Activated CD8-positive, alpha-beta memory T cell treated with anti-CD3 and anti-CD28 coated beads, Interleukin-2, amount 10 ng/mL, durations not matched to agents 7 days and 5 days (primary cell): ENCODE measurements at regions not wholly inside any gene's neighbourhood (a gene's known extent, or its start where the extent isn't known, plus 50 kb on each side); places are given as distances from the start of the nearest gene placed in this dataset.
A peak's percentile ranks its signal among the peaks of the same experiment; 100 is the strongest.

ENCODE experiments used
- ATAC-seq: fragments of 150-1000 bp; cut with Tn5 transposase; one replicate; pipeline ENCODE4 v1.10.0; 2021; ENCODE audit warnings: moderate library complexity
- CTCF ChIA-PET: fragments of 350-600 bp; sonication (Branson Sonifier 250); formaldehyde crosslinking; loops from one replicate; lab custom pipeline; 2021; ENCODE audit warnings: antibody characterized with exemption; lab: Charles Lee
- DNase-seq: peaks from one replicate; pipeline ENCODE4 v3.0.0-alpha.2; 2020
- H3K27ac Mint-ChIP-seq: one replicate; pipeline ENCODE4 v1.8.0; 2021; ENCODE audit warnings: mild to moderate bottlenecking, mixed read lengths
- H3K27me3 Mint-ChIP-seq: one replicate; pipeline ENCODE4 v1.8.0; 2021; ENCODE audit warnings: mixed read lengths
- H3K36me3 Mint-ChIP-seq: one replicate; pipeline ENCODE4 v1.8.0; 2021; ENCODE audit warnings: mild to moderate bottlenecking, mixed read lengths
- H3K4me1 Mint-ChIP-seq: one replicate; pipeline ENCODE4 v1.8.0; 2021; ENCODE audit warnings: mixed read lengths
- H3K4me3 Mint-ChIP-seq: one replicate; pipeline ENCODE4 v1.8.0; 2021; ENCODE audit warnings: mild to moderate bottlenecking, moderate library complexity, mixed read lengths
- H3K9me3 Mint-ChIP-seq: one replicate; pipeline ENCODE4 v1.8.0; 2022; ENCODE audit warnings: low read depth, mixed read lengths

- DNase-seq, result no peak
- no peak for ATAC-seq
- no peak overlapping the region for H3K27ac Mint-ChIP-seq
- no peaks in the 10 kb centered on the region for H3K27me3 Mint-ChIP-seq
- H3K36me3 Mint-ChIP-seq, result no peaks in the 10 kb centered on the region
- peaks cover 8% of the 10 kb centered on the region for H3K9me3 Mint-ChIP-seq
- H3K4me1 Mint-ChIP-seq, result peaks cover 2% of the 10 kb centered on the region
- H3K4me3 Mint-ChIP-seq, result peak overlapping the region; percentile 51
- CTCF ChIA-PET, result no interaction called here
Measured at GRCh38 chr5:117888688-117889087, 1099.7 kb downstream of the DTWD2 start.

GRCh38 chr5:117881426-117882230 lies 1106.7 kb downstream of the DTWD2 start:
- no peak overlapping the region for H3K4me3 Mint-ChIP-seq
- no peaks in the 10 kb centered on the region for H3K36me3 Mint-ChIP-seq
- DNase-seq (no peak), ATAC-seq (no peak)
- H3K27ac Mint-ChIP-seq, result no peak overlapping the region
- CTCF ChIA-PET, result no interaction called here
- H3K4me1 Mint-ChIP-seq, result no peaks in the 10 kb centered on the region
- H3K27me3 Mint-ChIP-seq, result no peaks in the 10 kb centered on the region
- peaks cover 8% of the 10 kb centered on the region for H3K9me3 Mint-ChIP-seq

- no peaks in the 10 kb centered on the region for H3K4me1 Mint-ChIP-seq
- no peaks in the 10 kb centered on the region for H3K27me3 Mint-ChIP-seq
- CTCF ChIA-PET, result no interaction called here
Measured at GRCh38 chr5:117880932-117881331, 1107.4 kb downstream of the DTWD2 start.

GRCh38 chr5:117877731-117878130 lies 1110.6 kb downstream of the DTWD2 start:
- H3K27me3 Mint-ChIP-seq, result no peaks in the 10 kb centered on the region
- DNase-seq, result no peak
- H3K4me3 Mint-ChIP-seq, result no peak overlapping the region
- no peaks in the 10 kb centered on the region for H3K9me3 Mint-ChIP-seq
- CTCF ChIA-PET, result no interaction called here
- H3K36me3 Mint-ChIP-seq, result no peaks in the 10 kb centered on the region
- H3K27ac Mint-ChIP-seq, result no peak overlapping the region
- no peaks in the 10 kb centered on the region for H3K4me1 Mint-ChIP-seq
- no peak for ATAC-seq

More at GRCh38 chr5:117880932-117881331, 1107.4 kb downstream of the DTWD2 start:
- DNase-seq, result no peak
- Mint-ChIP-seq H3K4me3 (no peak overlapping the region), H3K27ac (no peak overlapping the region), H3K9me3 (peaks cover 8% of the 10 kb centered on the region), H3K36me3 (no peaks in the 10 kb centered on the region)
- no peak for ATAC-seq

GRCh38 chr5:117872798-117873368 lies 1115.5 kb downstream of the DTWD2 start:
- Mint-ChIP-seq H3K4me3 (no peak overlapping the region), H3K9me3 (no peaks in the 10 kb centered on the region), H3K4me1 (no peaks in the 10 kb centered on the region), H3K36me3 (no peaks in the 10 kb centered on the region), H3K27me3 (no peaks in the 10 kb centered on the region), H3K27ac (no peak overlapping the region)
- CTCF ChIA-PET, result no interaction called here
- ATAC-seq (no peak), DNase-seq (no peak)

- CTCF ChIA-PET, result no interaction called here
- no peak for ATAC-seq
Measured at GRCh38 chr5:117869596-117869995, 1118.8 kb downstream of the DTWD2 start.

GRCh38 chr5:117863586-117864296 lies 1124.6 kb downstream of the DTWD2 start:
- ATAC-seq (no peak), DNase-seq (no peak)
- Mint-ChIP-seq H3K27ac (no peak overlapping the region), H3K4me1 (no peaks in the 10 kb centered on the region), H3K27me3 (no peaks in the 10 kb centered on the region), H3K4me3 (no peak overlapping the region), H3K36me3 (no peaks in the 10 kb centered on the region), H3K9me3 (peaks cover 3% of the 10 kb centered on the region)
- CTCF ChIA-PET, result no interaction called here

More at GRCh38 chr5:117869596-117869995, 1118.8 kb downstream of the DTWD2 start:
- no peak for DNase-seq
- Mint-ChIP-seq H3K36me3 (no peaks in the 10 kb centered on the region), H3K4me1 (no peaks in the 10 kb centered on the region), H3K9me3 (peaks cover 3% of the 10 kb centered on the region), H3K27me3 (no peaks in the 10 kb centered on the region), H3K27ac (no peak overlapping the region), H3K4me3 (no peak overlapping the region)

- Mint-ChIP-seq H3K27ac (no peak overlapping the region), H3K9me3 (peaks cover 17% of the 10 kb centered on the region)
- CTCF ChIA-PET, result no interaction called here
Measured at GRCh38 chr5:117860550-117860949, 1127.8 kb downstream of the DTWD2 start.

GRCh38 chr5:117859176-117859575 lies 1129.2 kb downstream of the DTWD2 start:
- Mint-ChIP-seq H3K27ac (no peak overlapping the region), H3K36me3 (no peaks in the 10 kb centered on the region), H3K4me3 (no peak overlapping the region), H3K4me1 (no peaks in the 10 kb centered on the region), H3K27me3 (no peaks in the 10 kb centered on the region), H3K9me3 (peaks cover 19% of the 10 kb centered on the region)
- DNase-seq (no peak), ATAC-seq (no peak)
- CTCF ChIA-PET, result no interaction called here

More at GRCh38 chr5:117860550-117860949, 1127.8 kb downstream of the DTWD2 start:
- ATAC-seq (no peak), DNase-seq (no peak)
- no peaks in the 10 kb centered on the region for H3K4me1 Mint-ChIP-seq
- no peaks in the 10 kb centered on the region for H3K27me3 Mint-ChIP-seq
- H3K36me3 Mint-ChIP-seq, result no peaks in the 10 kb centered on the region
- no peak overlapping the region for H3K4me3 Mint-ChIP-seq

GRCh38 chr5:117856713-117857112 lies 1131.6 kb downstream of the DTWD2 start:
- H3K4me1 Mint-ChIP-seq, result no peaks in the 10 kb centered on the region
- H3K27me3 Mint-ChIP-seq, result no peaks in the 10 kb centered on the region
- CTCF ChIA-PET, result no interaction called here
- peaks cover 21% of the 10 kb centered on the region for H3K9me3 Mint-ChIP-seq
- no peak overlapping the region for H3K4me3 Mint-ChIP-seq
- no peak for DNase-seq
- H3K27ac Mint-ChIP-seq, result no peak overlapping the region
- H3K36me3 Mint-ChIP-seq, result no peaks in the 10 kb centered on the region
- no peak for ATAC-seq

GRCh38 chr5:117837786-117838185 lies 1150.6 kb downstream of the DTWD2 start:
- CTCF ChIA-PET, result no interaction called here
- Mint-ChIP-seq H3K27me3 (no peaks in the 10 kb centered on the region), H3K4me1 (no peaks in the 10 kb centered on the region), H3K36me3 (no peaks in the 10 kb centered on the region), H3K27ac (no peak overlapping the region), H3K9me3 (peaks cover 7% of the 10 kb centered on the region), H3K4me3 (no peak overlapping the region)
- no peak for DNase-seq
- no peak for ATAC-seq

GRCh38 chr5:117833691-117834090 lies 1154.7 kb downstream of the DTWD2 start:
- CTCF ChIA-PET, result no interaction called here
- DNase-seq (no peak), ATAC-seq (no peak)
- Mint-ChIP-seq H3K9me3 (peaks cover 6% of the 10 kb centered on the region), H3K36me3 (no peaks in the 10 kb centered on the region), H3K27me3 (no peaks in the 10 kb centered on the region), H3K27ac (no peak overlapping the region), H3K4me1 (no peaks in the 10 kb centered on the region), H3K4me3 (no peak overlapping the region)

GRCh38 chr5:117829646-117830045 lies 1158.7 kb downstream of the DTWD2 start:
- no peak for ATAC-seq

GRCh38 chr5:117813850-117814249 lies 1174.5 kb downstream of the DTWD2 start:
- H3K27ac Mint-ChIP-seq, result no peak overlapping the region
- no peaks in the 10 kb centered on the region for H3K27me3 Mint-ChIP-seq
- no peaks in the 10 kb centered on the region for H3K4me1 Mint-ChIP-seq
- CTCF ChIA-PET, result no interaction called here
- H3K36me3 Mint-ChIP-seq, result no peaks in the 10 kb centered on the region
- H3K4me3 Mint-ChIP-seq, result no peak overlapping the region
- no peak for DNase-seq
- H3K9me3 Mint-ChIP-seq, result peaks cover 7% of the 10 kb centered on the region
- ATAC-seq, result no peak

More at GRCh38 chr5:117829646-117830045, 1158.7 kb downstream of the DTWD2 start:
- Mint-ChIP-seq H3K9me3 (peaks cover 6% of the 10 kb centered on the region), H3K27me3 (no peaks in the 10 kb centered on the region), H3K27ac (no peak overlapping the region), H3K4me1 (no peaks in the 10 kb centered on the region), H3K4me3 (no peak overlapping the region), H3K36me3 (no peaks in the 10 kb centered on the region)
- CTCF ChIA-PET, result no interaction called here
- no peak for DNase-seq
